Gastroesophageal sphincter (tissue), 4 donors: ENCODE measurements at regions not wholly inside any gene's neighbourhood (a gene's known extent, or its start where the extent isn't known, plus 50 kb on each side); places are given as distances from the start of the nearest gene placed in this dataset.

Experiments used
- ATAC-seq: fragments of 150-250 bp; one replicate; pipeline ENCODE4 v1.9.1; 2016; ENCODE audit warnings: mild to moderate bottlenecking, moderate library complexity
- H3K27ac ChIP-seq, 4 donors: fragments of 200-600 bp; sonication (generic) in 3 of 4; 1 replicate in 3 of 4; 2 replicates in 1 of 4; pipeline ENCODE4 v1.5.1; 2016 to 2019
- H3K27me3 ChIP-seq: fragments of 200-600 bp; sonication (generic); one replicate; pipeline ENCODE4 v1.5.1; 2019
- H3K36me3 ChIP-seq, 2 donors: fragments of 200-600 bp; sonication (generic); one replicate each; pipeline ENCODE4 v1.5.1; 2019; ENCODE audit warnings: control low read depth in 1 of 2
- H3K4me1 ChIP-seq, 3 donors: fragments of 200-600 bp; sonication (generic); 1 replicate in 2 of 3; 2 replicates in 1 of 3; pipeline ENCODE4 v1.5.1; 2016 to 2019; ENCODE audit warnings: control low read depth in 2 of 3
- H3K4me3 ChIP-seq, 2 donors: fragments of 200-600 bp; sonication (generic); one replicate each; pipeline ENCODE4 v1.5.1; 2019; ENCODE audit warnings: mild to moderate bottlenecking in 1 of 2, moderate library complexity in 1 of 2
- H3K9me3 ChIP-seq, 3 donors: fragments of 200-600 bp; sonication (generic); one replicate each; pipeline ENCODE4 v1.5.1; 2017 to 2019; ENCODE audit warnings: control low read depth in 2 of 3
- EP300 ChIP-seq: sonication (generic); formaldehyde crosslinking; IDR thresholded peaks from one replicate; pipeline ENCODE4 v1.6.1; 2017; ENCODE audit warnings: antibody characterized with exemption, mild to moderate bottlenecking
- POLR2A ChIP-seq, 2 donors: fragments of 450-650 bp; IDR thresholded peaks; one replicate each; pipeline ENCODE4 v1.6.1; 2017; ENCODE audit warnings: antibody characterized with exemption in 2 of 2, mild to moderate bottlenecking in 2 of 2, moderate library complexity in 1 of 2
- POLR2AphosphoS5 ChIP-seq: sonication (generic); formaldehyde crosslinking; IDR thresholded peaks from one replicate; pipeline ENCODE4 v1.6.1; 2017; ENCODE audit warnings: antibody characterized with exemption
- WGBS, 2 donors: methylation state at CpG; one replicate each; pipeline ENCODE4 v1.1.5; 2018; ENCODE audit warnings: low coverage in 1 of 2; 5-methylcytosine and 5-hydroxymethylcytosine counted together
- TF ChIP-seq, protein P1 (sequence below), 4 experiments: fragments of 200-600 bp in 2 of 4; fragments of 450-650 bp in 2 of 4; sonication (generic) in 1 of 4; IDR thresholded peaks; one replicate each; pipeline ENCODE4 v1.5.1; 2017 to 2019; ENCODE audit warnings: antibody characterized with exemption in 4 of 4, mild to moderate bottlenecking in 2 of 4, moderate library complexity in 2 of 4

DNA sequence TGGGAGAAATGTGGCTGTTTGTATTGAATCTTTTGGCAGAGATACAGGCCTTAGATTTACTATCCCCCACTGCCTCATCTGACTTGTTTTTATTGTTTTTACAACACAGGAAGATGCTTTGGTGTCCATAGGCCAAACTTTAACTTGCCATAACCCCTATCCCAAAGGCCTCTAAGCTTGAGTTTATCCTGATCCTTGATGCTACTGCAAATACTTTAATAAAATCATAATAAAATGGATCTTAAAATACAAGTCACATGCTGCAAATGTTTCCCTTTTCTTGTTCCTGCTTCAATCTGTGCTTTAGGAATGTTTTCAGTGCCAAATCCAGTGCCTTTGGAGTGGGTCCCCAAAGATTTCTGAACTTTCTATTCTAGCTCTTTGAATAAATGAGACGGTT lies 770.6 kb downstream of the DACH1 start:
- Histone ChIP-seq H3K9me3 (no peaks in the 10 kb centered on the region), H3K36me3 (no peaks in the 10 kb centered on the region), H3K4me3 (no peak overlapping the region), H3K4me1 (no peaks in the 10 kb centered on the region), H3K27me3 (no peaks in the 10 kb centered on the region), H3K27ac (no peak overlapping the region)
- ATAC-seq: no peak
- TF ChIP-seq EP300 (no peak), POLR2AphosphoS5 (no peak), POLR2A (IDR thresholded peaks at IDR 0.05) (no peak)
- TF ChIP-seq, protein P1, sequence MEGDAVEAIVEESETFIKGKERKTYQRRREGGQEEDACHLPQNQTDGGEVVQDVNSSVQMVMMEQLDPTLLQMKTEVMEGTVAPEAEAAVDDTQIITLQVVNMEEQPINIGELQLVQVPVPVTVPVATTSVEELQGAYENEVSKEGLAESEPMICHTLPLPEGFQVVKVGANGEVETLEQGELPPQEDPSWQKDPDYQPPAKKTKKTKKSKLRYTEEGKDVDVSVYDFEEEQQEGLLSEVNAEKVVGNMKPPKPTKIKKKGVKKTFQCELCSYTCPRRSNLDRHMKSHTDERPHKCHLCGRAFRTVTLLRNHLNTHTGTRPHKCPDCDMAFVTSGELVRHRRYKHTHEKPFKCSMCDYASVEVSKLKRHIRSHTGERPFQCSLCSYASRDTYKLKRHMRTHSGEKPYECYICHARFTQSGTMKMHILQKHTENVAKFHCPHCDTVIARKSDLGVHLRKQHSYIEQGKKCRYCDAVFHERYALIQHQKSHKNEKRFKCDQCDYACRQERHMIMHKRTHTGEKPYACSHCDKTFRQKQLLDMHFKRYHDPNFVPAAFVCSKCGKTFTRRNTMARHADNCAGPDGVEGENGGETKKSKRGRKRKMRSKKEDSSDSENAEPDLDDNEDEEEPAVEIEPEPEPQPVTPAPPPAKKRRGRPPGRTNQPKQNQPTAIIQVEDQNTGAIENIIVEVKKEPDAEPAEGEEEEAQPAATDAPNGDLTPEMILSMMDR (IDR thresholded peaks at IDR 0.05): no peak
- WGBS, 2 donors: 40% methylated on average over 1 of the region's 1 CpG; no CpG with 5 or more reads in 1 of the 2 donors

DNA sequence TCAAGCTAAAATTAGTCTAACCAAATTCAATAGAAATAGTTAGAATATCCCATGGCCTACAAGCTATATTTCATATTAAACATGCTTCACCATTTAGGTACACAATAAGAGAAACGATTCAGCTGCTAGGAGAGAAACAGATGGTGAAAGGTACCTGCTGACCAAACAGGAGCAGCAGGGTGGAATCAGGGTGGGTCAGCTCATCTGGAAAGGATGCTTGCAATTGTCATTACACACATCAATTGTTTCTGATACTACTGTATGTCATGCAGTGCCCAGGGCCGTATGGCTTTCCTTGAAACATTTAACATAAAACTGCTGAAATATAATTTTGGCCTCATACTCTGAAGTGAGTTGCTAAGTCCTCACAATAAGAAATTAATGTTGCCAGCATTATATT lies 776.0 kb downstream of the DACH1 start:
- no peak for ATAC-seq
- no peaks in the 10 kb centered on the region for H3K27me3 ChIP-seq
- 18 to 47% methylated on average over 2 of the region's 2 CpGs for WGBS, 2 donors
- TF ChIP-seq EP300 (no peak), POLR2AphosphoS5 (no peak), POLR2A (IDR thresholded peaks at IDR 0.05) (no peak)
- TF ChIP-seq, protein P1 (IDR thresholded peaks at IDR 0.05): no peak
- H3K9me3 ChIP-seq: no peaks in the 10 kb centered on the region
- H3K36me3 ChIP-seq: no peaks in the 10 kb centered on the region
- no peak overlapping the region for H3K4me3 ChIP-seq
- H3K27ac ChIP-seq: no peak overlapping the region
- H3K4me1 ChIP-seq: no peaks in the 10 kb centered on the region

DNA sequence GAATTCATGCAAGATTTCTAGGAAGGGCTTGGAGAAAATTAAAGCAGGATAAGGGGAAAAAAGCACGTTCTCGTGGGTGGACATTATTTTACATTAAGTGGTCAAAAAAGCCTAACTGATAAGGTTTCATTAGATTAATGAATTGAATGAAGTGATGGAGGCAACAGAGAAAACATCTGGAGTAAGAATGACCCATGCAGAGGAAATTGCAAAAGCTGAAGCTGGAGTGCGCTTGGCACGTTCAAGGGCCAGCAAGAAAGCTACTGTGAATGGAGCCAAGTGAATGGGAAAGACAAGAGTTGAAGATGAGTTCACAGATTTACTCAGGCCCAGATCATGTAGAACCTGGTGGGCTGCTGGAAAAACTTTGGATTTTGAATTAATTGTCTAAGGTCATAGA lies 777.9 kb downstream of the DACH1 start:
- H3K9me3 ChIP-seq: no peaks in the 10 kb centered on the region
- TF ChIP-seq EP300: no peak
- TF ChIP-seq, protein P1 (IDR thresholded peaks at IDR 0.05): no peak
- TF ChIP-seq POLR2A (IDR thresholded peaks at IDR 0.05): no peak
- TF ChIP-seq POLR2AphosphoS5: no peak
- WGBS, 2 donors: 40 to 73% methylated on average over 4 of the region's 4 CpGs
- H3K27ac ChIP-seq: no peak overlapping the region
- no peaks in the 10 kb centered on the region for H3K36me3 ChIP-seq
- H3K27me3 ChIP-seq: no peaks in the 10 kb centered on the region
- no peak for ATAC-seq
- no peaks in the 10 kb centered on the region for H3K4me1 ChIP-seq
- no peak overlapping the region for H3K4me3 ChIP-seq

DNA sequence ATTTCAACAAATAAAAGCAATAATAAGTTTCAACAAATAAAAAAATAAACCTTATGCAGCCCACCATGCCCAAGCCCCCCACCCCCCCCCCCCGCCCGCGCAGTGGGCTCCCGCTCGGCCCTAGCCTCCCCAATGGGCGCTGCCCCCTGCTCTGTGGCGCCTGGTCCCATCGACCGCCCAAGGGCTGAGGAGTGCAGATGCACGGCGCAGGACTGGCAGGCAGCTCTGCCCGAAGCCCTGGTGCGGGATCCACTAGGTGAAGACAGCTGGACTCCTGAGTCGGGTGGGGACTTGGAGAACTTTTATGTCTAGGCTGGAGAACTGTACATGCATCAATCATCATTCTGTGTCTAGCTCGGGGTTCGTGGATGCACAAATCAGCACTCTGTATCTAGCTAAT lies 779.6 kb downstream of the DACH1 start:
- H3K4me1 ChIP-seq: no peaks in the 10 kb centered on the region
- H3K36me3 ChIP-seq: no peaks in the 10 kb centered on the region
- no peak overlapping the region for H3K27ac ChIP-seq
- WGBS, 2 donors: 79 to 89% methylated on average over 2 to 3 of the region's 16 CpGs
- no peaks in the 10 kb centered on the region for H3K9me3 ChIP-seq
- H3K4me3 ChIP-seq: no peak overlapping the region
- TF ChIP-seq POLR2AphosphoS5 (no peak), POLR2A (IDR thresholded peaks at IDR 0.05) (no peak), EP300 (no peak)
- TF ChIP-seq, protein P1 (IDR thresholded peaks at IDR 0.05): no peak
- ATAC-seq: no peak
- H3K27me3 ChIP-seq: no peaks in the 10 kb centered on the region

DNA sequence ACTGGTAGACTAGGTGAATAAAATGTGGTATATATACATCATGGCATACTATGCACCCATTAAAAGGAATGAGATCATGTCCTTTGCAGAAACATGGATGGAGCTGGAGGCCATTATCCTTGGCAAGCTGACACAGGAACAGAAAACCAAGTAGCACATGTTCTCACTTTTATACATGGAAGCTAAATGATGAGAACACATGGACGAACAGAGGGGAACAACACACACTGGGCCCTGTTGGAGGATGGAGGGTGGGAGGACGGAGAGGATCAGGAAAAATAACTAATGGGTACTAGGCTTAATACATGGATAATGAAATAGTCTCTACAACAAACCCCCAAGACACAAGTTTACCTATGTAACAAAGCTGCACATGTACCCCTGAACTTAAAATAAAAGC lies 780.0 kb downstream of the DACH1 start:
- H3K4me1 ChIP-seq: no peaks in the 10 kb centered on the region
- ATAC-seq: no peak
- H3K27me3 ChIP-seq: no peaks in the 10 kb centered on the region
- no peak overlapping the region for H3K4me3 ChIP-seq
- no peaks in the 10 kb centered on the region for H3K36me3 ChIP-seq
- H3K9me3 ChIP-seq: no peaks in the 10 kb centered on the region
- 80 to 93% methylated on average over 2 of the region's 2 CpGs for WGBS, 2 donors
- TF ChIP-seq, protein P1 (IDR thresholded peaks at IDR 0.05): no peak
- TF ChIP-seq EP300 (no peak), POLR2A (IDR thresholded peaks at IDR 0.05) (no peak), POLR2AphosphoS5 (no peak)
- no peak overlapping the region for H3K27ac ChIP-seq
